Panc1 (cell line): ENCODE measurements at regions not wholly inside any gene's neighbourhood (a gene's known extent, or its start where the extent isn't known, plus 50 kb on each side); places are given as distances from the start of the nearest gene placed in this dataset.

Experiments used
- ATAC-seq: fragments of 200-7000 bp; cut with Tn5 transposase; 2 replicates; pipeline ENCODE4 v1.9.1; 2020; ENCODE audit warnings: mild to moderate bottlenecking, moderate library complexity
- BruUV-seq: library from RNA; stranded (reverse); fragments of 400-500 nt; replicated peaks from 2 replicates; lab custom pipeline; 2021; lab: Mats Ljungman, UMichigan
- CTCF ChIA-PET: fragments of 300-600 bp; sonication (Branson Sonifier 250); formaldehyde crosslinking; loops from one replicate; lab custom pipeline; 2022; ENCODE audit warnings: antibody characterized with exemption; lab: Charles Lee
- POLR2A ChIA-PET: fragments of 300-600 bp; sonication (Branson Sonifier 250); formaldehyde crosslinking; loops from one replicate; lab custom pipeline; 2022; ENCODE audit warnings: antibody characterized with exemption; lab: Charles Lee
- DNase-seq: peaks from one replicate; pipeline ENCODE4 v3.0.0-alpha.2; 2010; ENCODE audit warnings: low read depth, low spot score
- H3K27ac ChIP-seq: 2 replicates; pipeline ENCODE4 v1.5.1; 2011; ENCODE audit warnings: mild to moderate bottlenecking, low read length, inconsistent platforms
- H3K27me3 ChIP-seq: fragments of 200-500 bp; sonication (Bioruptor generic); 2 replicates; pipeline ENCODE4 v1.6.0; 2014; ENCODE audit warnings: low read length, inconsistent platforms; ENCODE audit not compliant: control insufficient read depth, insufficient read depth
- H3K36me3 ChIP-seq: fragments of 200-500 bp; sonication (Bioruptor generic); 2 replicates; pipeline ENCODE4 v1.5.1; 2014; ENCODE audit warnings: inconsistent platforms, mild to moderate bottlenecking, low read length, moderate library complexity; ENCODE audit not compliant: control insufficient read depth, insufficient read depth
- H3K4me1 ChIP-seq: 2 replicates; pipeline ENCODE4 v1.5.1; 2011; ENCODE audit warnings: inconsistent platforms, mild to moderate bottlenecking, low read length, moderate library complexity; ENCODE audit not compliant: control insufficient read depth, insufficient read depth
- H3K4me3 ChIP-seq, 2 experiments: 2 replicates each; pipeline ENCODE4 v1.5.1; 2011 to 2012; ENCODE audit warnings: low read depth in 2 of 2, low read length in 2 of 2, mild to moderate bottlenecking in 2 of 2, inconsistent platforms in 1 of 2, moderate library complexity in 1 of 2
- H3K9me3 ChIP-seq: fragments of 200-500 bp; sonication (Bioruptor generic); 2 replicates; pipeline ENCODE4 v1.5.1; 2014; ENCODE audit warnings: low read depth, mild to moderate bottlenecking, inconsistent platforms, low read length, moderate library complexity; ENCODE audit not compliant: control insufficient read depth, insufficient read depth
- POLR2AphosphoS5 ChIP-seq: IDR thresholded peaks from 2 replicates; pipeline ENCODE4 v1.6.1; 2012; ENCODE audit warnings: mild to moderate bottlenecking, low read depth, low read length, moderate library complexity
- SIN3A ChIP-seq: IDR thresholded peaks from 2 replicates; pipeline ENCODE4 v1.6.1; 2012; ENCODE audit warnings: low read depth, mild to moderate bottlenecking, low read length, moderate library complexity, borderline replicate concordance; ENCODE audit not compliant: insufficient read depth
- TCF7L2 ChIP-seq: IDR thresholded peaks from 2 replicates; pipeline ENCODE4 v1.6.1; 2011; ENCODE audit warnings: mild to moderate bottlenecking, low read depth, low read length, inconsistent platforms
- in situ Hi-C: cut with HindIII; loops from 2 replicates; pipeline ENCODE4 v1.10.0; 2016; ENCODE audit warnings: low sequenced_read_pairs, low pct_unique_long_range_greater_than_20kb
- intact Hi-C: fragments of 100-400 bp; cut with micrococcal nuclease; formaldehyde crosslinking; loops from one replicate; pipeline ENCODE4 v1.10.0; 2022; ENCODE audit not compliant: unreplicated experiment
- TF ChIP-seq, protein P1 (sequence below), 2 experiments: IDR thresholded peaks; 2 replicates each; pipeline ENCODE4 v1.6.1; 2011 to 2012; ENCODE audit warnings: low read depth in 2 of 2, control low read depth in 1 of 2, low read length in 1 of 2, mild to moderate bottlenecking in 1 of 2, moderate library complexity in 1 of 2; ENCODE audit not compliant: insufficient read depth in 1 of 2
- TF ChIP-seq, protein P2 (sequence below): fragments of 450-650 bp; IDR thresholded peaks from 2 replicates; pipeline ENCODE4 v1.5.1; 2017; ENCODE audit warnings: mild to moderate bottlenecking

DNA sequence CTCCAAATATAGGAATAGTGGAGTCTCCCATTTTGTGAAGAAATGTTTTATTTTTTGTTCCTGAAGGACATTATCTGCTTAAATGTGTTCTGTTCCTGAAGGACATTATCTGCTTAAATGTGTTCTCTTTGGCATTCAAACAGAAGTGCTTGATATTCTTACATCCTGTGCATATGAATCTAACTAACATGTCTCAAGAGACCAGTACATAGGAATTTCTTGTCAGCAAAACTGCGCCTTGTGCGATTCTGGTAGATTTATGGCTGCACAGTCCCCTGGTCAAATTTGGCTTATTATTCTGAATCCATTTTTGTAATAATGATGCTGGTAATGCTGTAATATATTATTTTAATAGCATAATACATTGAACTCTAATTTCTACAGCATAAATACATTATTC lies 722.4 kb downstream of the NOVA1 start:
- no peaks in the 10 kb centered on the region for H3K9me3 ChIP-seq
- in situ Hi-C loops (no loop called here), intact Hi-C loops (no loop called here)
- BruUV-seq = no TSS peak
- no peak overlapping the region for H3K27ac ChIP-seq
- ATAC-seq = no peak
- no peaks in the 10 kb centered on the region for H3K27me3 ChIP-seq
- H3K36me3 ChIP-seq = no peaks in the 10 kb centered on the region
- DNase-seq = no peak
- no peak for TF ChIP-seq TCF7L2
- TF ChIP-seq POLR2AphosphoS5 = no peak
- TF ChIP-seq, protein P1, sequence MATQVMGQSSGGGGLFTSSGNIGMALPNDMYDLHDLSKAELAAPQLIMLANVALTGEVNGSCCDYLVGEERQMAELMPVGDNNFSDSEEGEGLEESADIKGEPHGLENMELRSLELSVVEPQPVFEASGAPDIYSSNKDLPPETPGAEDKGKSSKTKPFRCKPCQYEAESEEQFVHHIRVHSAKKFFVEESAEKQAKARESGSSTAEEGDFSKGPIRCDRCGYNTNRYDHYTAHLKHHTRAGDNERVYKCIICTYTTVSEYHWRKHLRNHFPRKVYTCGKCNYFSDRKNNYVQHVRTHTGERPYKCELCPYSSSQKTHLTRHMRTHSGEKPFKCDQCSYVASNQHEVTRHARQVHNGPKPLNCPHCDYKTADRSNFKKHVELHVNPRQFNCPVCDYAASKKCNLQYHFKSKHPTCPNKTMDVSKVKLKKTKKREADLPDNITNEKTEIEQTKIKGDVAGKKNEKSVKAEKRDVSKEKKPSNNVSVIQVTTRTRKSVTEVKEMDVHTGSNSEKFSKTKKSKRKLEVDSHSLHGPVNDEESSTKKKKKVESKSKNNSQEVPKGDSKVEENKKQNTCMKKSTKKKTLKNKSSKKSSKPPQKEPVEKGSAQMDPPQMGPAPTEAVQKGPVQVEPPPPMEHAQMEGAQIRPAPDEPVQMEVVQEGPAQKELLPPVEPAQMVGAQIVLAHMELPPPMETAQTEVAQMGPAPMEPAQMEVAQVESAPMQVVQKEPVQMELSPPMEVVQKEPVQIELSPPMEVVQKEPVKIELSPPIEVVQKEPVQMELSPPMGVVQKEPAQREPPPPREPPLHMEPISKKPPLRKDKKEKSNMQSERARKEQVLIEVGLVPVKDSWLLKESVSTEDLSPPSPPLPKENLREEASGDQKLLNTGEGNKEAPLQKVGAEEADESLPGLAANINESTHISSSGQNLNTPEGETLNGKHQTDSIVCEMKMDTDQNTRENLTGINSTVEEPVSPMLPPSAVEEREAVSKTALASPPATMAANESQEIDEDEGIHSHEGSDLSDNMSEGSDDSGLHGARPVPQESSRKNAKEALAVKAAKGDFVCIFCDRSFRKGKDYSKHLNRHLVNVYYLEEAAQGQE (IDR thresholded peaks at IDR 0.05; ENCODE audit: insufficient read depth in 1 of 2, low read depth in 2 of 2, low read length in 1 of 2) = no peak
- TF ChIP-seq, protein P2, sequence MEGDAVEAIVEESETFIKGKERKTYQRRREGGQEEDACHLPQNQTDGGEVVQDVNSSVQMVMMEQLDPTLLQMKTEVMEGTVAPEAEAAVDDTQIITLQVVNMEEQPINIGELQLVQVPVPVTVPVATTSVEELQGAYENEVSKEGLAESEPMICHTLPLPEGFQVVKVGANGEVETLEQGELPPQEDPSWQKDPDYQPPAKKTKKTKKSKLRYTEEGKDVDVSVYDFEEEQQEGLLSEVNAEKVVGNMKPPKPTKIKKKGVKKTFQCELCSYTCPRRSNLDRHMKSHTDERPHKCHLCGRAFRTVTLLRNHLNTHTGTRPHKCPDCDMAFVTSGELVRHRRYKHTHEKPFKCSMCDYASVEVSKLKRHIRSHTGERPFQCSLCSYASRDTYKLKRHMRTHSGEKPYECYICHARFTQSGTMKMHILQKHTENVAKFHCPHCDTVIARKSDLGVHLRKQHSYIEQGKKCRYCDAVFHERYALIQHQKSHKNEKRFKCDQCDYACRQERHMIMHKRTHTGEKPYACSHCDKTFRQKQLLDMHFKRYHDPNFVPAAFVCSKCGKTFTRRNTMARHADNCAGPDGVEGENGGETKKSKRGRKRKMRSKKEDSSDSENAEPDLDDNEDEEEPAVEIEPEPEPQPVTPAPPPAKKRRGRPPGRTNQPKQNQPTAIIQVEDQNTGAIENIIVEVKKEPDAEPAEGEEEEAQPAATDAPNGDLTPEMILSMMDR = no peak
- TF ChIP-seq SIN3A = no peak
- no peak overlapping the region for H3K4me3 ChIP-seq
- ChIA-PET POLR2A (no interaction called here), CTCF (no interaction called here)
- no peaks in the 10 kb centered on the region for H3K4me1 ChIP-seq

DNA sequence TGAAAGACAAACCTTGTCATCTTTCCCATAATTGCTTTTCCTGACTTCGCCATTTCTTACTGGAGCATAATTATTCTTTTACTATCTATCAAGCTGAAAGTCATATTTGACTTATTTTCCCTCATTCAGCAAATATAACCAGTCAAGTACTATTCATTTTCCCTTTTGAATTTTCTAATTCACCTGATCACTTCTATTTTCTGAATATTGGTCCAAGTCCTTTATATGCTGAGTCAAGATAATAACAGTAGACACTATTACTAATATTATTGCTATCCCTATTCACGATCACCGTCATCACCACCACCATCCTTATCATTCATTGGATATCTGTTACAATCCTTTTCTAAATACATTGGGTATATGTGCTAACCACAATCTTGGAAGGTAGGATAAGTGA lies 728.0 kb downstream of the NOVA1 start:
- no peak for TF ChIP-seq TCF7L2
- TF ChIP-seq, protein P1 (IDR thresholded peaks at IDR 0.05; ENCODE audit: insufficient read depth in 1 of 2, low read depth in 2 of 2, low read length in 1 of 2) = no peak
- TF ChIP-seq SIN3A = no peak
- no peak overlapping the region for H3K4me3 ChIP-seq
- H3K27me3 ChIP-seq = no peaks in the 10 kb centered on the region
- DNase-seq (no peak), ATAC-seq (no peak)
- in situ Hi-C loops (no loop called here), intact Hi-C loops (no loop called here)
- ChIA-PET CTCF (no interaction called here), POLR2A (no interaction called here)
- no peaks in the 10 kb centered on the region for H3K36me3 ChIP-seq
- no peaks in the 10 kb centered on the region for H3K9me3 ChIP-seq
- BruUV-seq = no TSS peak
- H3K4me1 ChIP-seq = no peaks in the 10 kb centered on the region
- no peak overlapping the region for H3K27ac ChIP-seq
